Neural crest cell (in vitro differentiated cells): ENCODE measurements at regions not wholly inside any gene's neighbourhood (a gene's known extent, or its start where the extent isn't known, plus 50 kb on each side); places are given as distances from the start of the nearest gene placed in this dataset.
"Not testable (repeated sequence)": the region's sequence is repeated elsewhere in the genome, so short reads cannot be mapped to it uniquely, and the experiment has no call there.

Experiments used
- DNase-seq: peaks from one replicate; pipeline ENCODE4 v3.0.0; 2021; ENCODE audit warnings: low read depth, mixed read lengths, low spot score
- H3K27ac Mint-ChIP-seq: one replicate; pipeline ENCODE4 v1.8.0; 2021; ENCODE audit warnings: mild to moderate bottlenecking, mixed read lengths; ENCODE audit not compliant: unreplicated experiment
- H3K27me3 Mint-ChIP-seq: 2 replicates; pipeline ENCODE4 v1.8.0; 2021; ENCODE audit warnings: low read depth, mild to moderate bottlenecking, mixed read lengths
- H3K36me3 Mint-ChIP-seq: 2 replicates; pipeline ENCODE4 v1.8.0; 2021; ENCODE audit warnings: low read depth, mild to moderate bottlenecking, mixed read lengths
- H3K4me1 Mint-ChIP-seq: 2 replicates; pipeline ENCODE4 v1.8.0; 2021; ENCODE audit warnings: mixed read lengths
- H3K4me3 Mint-ChIP-seq: one replicate; pipeline ENCODE4 v1.8.0; 2021; ENCODE audit warnings: mild to moderate bottlenecking, mixed read lengths
- H3K9me3 Mint-ChIP-seq: 2 replicates; pipeline ENCODE4 v1.8.0; 2021; ENCODE audit warnings: mixed read lengths
- TF ChIP-seq, protein P1 (sequence below): fragments of 200-600 bp; sonication (generic); conservative IDR thresholded peaks from 2 replicates; pipeline ENCODE4 v1.5.0; 2021; ENCODE audit warnings: antibody characterized with exemption, mild to moderate bottlenecking

DNA sequence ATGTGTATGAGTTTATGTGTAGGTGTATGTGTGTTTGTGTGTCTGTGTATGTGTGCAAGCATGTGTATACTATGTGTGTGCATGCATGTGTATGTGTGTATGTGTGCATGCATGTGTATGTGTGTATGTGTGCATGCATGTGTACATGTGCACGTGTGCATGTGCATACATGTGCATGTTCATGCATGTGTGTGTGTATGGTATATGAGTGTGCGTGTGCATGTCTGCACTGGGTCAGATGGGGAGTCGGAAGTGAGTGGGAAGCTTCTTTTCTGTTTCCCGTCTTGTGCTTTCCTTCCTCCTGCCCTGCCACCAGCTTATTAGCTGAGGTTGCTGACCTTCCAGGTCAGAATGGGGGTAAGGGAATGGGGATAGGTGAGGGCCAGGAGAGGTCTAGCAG, 174.7 kb downstream of the MAP2K4 start:
- Mint-ChIP-seq H3K27me3 (no peaks in the 10 kb centered on the region), H3K9me3 (no peaks in the 10 kb centered on the region), H3K27ac (no peak overlapping the region), H3K36me3 (no peaks in the 10 kb centered on the region), H3K4me1 (no peaks in the 10 kb centered on the region), H3K4me3 (no peak overlapping the region)
- DNase-seq, result no peak
- TF ChIP-seq, protein P1, sequence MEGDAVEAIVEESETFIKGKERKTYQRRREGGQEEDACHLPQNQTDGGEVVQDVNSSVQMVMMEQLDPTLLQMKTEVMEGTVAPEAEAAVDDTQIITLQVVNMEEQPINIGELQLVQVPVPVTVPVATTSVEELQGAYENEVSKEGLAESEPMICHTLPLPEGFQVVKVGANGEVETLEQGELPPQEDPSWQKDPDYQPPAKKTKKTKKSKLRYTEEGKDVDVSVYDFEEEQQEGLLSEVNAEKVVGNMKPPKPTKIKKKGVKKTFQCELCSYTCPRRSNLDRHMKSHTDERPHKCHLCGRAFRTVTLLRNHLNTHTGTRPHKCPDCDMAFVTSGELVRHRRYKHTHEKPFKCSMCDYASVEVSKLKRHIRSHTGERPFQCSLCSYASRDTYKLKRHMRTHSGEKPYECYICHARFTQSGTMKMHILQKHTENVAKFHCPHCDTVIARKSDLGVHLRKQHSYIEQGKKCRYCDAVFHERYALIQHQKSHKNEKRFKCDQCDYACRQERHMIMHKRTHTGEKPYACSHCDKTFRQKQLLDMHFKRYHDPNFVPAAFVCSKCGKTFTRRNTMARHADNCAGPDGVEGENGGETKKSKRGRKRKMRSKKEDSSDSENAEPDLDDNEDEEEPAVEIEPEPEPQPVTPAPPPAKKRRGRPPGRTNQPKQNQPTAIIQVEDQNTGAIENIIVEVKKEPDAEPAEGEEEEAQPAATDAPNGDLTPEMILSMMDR, result no peak

- Mint-ChIP-seq H3K9me3 (no peaks in the 10 kb centered on the region), H3K36me3 (no peaks in the 10 kb centered on the region), H3K27ac (no peak overlapping the region), H3K4me1 (no peaks in the 10 kb centered on the region), H3K4me3 (no peak overlapping the region), H3K27me3 (no peaks in the 10 kb centered on the region)
- no peak for DNase-seq
- TF ChIP-seq, protein P1, result no peak
Observed at GRCh38 chr17:12201294-12201880, 180.7 kb downstream of the MAP2K4 start.

DNA sequence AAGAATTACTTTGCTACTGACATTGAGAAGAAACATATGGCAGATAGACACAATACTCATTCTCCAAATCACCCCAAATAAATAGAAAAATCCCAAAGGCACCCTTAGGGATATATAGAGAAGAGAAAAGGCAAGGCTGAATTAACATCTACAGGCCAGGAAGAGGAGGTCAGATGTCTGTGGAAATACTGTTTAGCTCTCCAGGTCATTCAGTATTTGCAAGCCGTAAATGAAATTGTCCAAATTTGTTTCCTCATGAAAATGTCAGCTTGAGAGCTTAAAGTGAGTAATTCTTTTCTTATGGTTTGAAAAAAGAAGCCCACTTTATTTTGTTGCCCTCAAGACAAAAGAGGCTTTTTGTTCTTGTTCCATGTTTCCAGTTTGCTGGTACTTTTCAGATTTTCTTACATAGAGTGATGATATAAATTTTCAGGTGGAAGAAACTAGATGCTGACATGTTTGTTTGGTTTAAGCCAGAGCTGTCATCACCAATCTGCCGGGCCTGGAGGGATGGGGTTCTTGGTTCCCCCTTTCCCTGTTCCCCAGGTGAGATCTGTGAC, 189.0 kb downstream of the MAP2K4 start:
- no peaks in the 10 kb centered on the region for H3K4me1 Mint-ChIP-seq
- no peak overlapping the region for H3K4me3 Mint-ChIP-seq
- H3K27me3 Mint-ChIP-seq, result no peaks in the 10 kb centered on the region
- H3K27ac Mint-ChIP-seq, result no peak overlapping the region
- no peak for DNase-seq
- H3K36me3 Mint-ChIP-seq, result no peaks in the 10 kb centered on the region
- no peaks in the 10 kb centered on the region for H3K9me3 Mint-ChIP-seq
- TF ChIP-seq, protein P1, result no peak

- not testable (repeated sequence) for H3K4me3 Mint-ChIP-seq, H3K36me3 Mint-ChIP-seq, H3K9me3 Mint-ChIP-seq, H3K27ac Mint-ChIP-seq, H3K4me1 Mint-ChIP-seq, DNase-seq, H3K27me3 Mint-ChIP-seq
Observed at GRCh38 chr17:12220714-12221439, 200.2 kb downstream of the MAP2K4 start.

GRCh38 chr17:12222392-12222791, 201.7 kb downstream of the MAP2K4 start:
- Mint-ChIP-seq H3K27me3 (peaks cover 7% of the 10 kb centered on the region), H3K27ac (no peak overlapping the region), H3K9me3 (peaks cover 5% of the 10 kb centered on the region), H3K4me3 (no peak overlapping the region), H3K4me1 (no peaks in the 10 kb centered on the region), H3K36me3 (peaks cover 5% of the 10 kb centered on the region)
- TF ChIP-seq, protein P1, result no peak
- DNase-seq, result no peak

DNA sequence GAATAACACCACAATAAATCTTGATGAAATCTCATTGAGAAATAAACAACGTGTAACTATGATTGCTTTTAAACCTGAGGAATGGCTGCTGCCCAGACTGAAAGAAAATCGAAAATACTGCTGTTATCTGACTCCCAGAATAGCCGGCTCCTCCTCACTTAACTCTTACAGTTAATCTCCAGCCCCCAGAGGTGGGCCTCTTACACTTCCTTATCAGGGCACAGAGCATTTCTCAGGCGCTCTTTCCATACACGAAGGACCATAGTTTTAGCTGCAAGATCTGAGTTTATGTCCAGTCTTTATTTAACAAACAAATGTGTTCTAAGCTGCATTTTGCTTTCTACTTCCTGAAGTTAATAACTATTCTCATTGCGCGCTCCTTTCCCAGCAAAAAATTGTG, 206.9 kb downstream of the MAP2K4 start:
- DNase-seq, result no peak
- H3K9me3 Mint-ChIP-seq, result peaks cover 3% of the 10 kb centered on the region
- TF ChIP-seq, protein P1, result no peak
- no peaks in the 10 kb centered on the region for H3K4me1 Mint-ChIP-seq
- H3K27me3 Mint-ChIP-seq, result peaks cover 1% of the 10 kb centered on the region
- H3K4me3 Mint-ChIP-seq, result no peak overlapping the region
- no peak overlapping the region for H3K27ac Mint-ChIP-seq
- no peaks in the 10 kb centered on the region for H3K36me3 Mint-ChIP-seq
